Glomerular visceral epithelial cell (primary cell): ENCODE measurements at regions not wholly inside any gene's neighbourhood (a gene's known extent, or its start where the extent isn't known, plus 50 kb on each side); places are given as distances from the start of the nearest gene placed in this dataset.
"Not testable (repeated sequence)": the region's sequence is repeated elsewhere in the genome, so short reads cannot be mapped to it uniquely, and the experiment has no call there.

Experiments used
- DNase-seq: peaks from one replicate; pipeline ENCODE4 v3.0.0-alpha.2; 2016; ENCODE audit errors: extremely low spot score

DNA sequence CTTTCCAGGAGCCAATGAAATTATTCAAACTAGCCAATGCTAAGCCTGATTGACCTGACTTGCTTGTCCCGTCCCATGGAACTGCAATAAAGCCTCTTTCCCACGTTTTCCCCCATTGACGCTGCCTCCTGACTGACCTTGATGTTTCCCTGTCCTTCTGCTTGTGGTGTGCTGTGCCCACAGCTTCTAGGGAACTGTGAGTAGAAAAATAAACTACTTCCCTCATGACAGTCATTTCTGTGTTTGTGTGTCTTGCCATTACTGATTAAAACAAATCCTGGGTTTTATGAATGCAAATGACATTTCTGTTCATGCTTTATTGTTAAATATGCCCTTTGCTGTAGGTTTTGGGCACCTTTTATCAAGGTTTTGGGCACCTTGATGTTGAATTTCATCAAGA, 91.3 kb upstream of the ABI1 start:
- DNase-seq, result no peak

DNA sequence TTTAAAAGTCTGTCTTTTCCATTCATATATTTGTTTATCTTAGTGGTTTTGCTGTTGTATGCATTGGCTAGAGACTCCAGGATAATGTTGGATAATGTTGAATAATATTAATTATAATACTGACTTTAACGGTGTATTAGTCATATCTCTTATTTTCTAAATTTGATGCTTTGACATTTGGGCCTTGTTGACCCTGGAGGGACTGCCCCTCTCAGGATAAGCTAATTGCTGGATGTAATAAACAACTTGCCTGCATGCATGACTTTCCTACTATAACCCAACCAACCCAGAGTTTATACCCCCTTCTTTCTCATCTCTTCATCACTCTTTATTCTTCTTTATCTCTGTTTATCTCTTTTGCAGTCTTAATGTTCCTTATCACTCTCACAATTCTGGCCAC, 90.9 kb upstream of the ABI1 start:
- no peak for DNase-seq

DNA sequence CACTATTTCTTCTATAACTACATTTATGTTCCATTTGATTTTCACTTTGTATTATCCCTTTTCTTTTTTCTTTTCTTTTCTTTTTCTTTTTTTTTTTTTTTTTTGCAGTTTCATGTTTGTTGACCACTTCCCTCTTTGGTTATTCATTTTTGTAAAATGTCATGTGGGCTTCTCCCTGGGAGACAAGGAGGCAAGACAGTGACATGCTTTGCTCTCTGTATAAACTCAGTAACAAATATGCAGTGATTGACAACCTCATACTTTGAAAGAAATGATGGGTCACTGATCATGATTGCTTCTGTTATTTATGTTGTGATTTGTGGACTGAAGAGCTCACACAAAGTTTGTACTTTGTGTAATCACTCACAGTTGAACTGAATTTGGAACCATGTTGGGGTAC, 90.2 kb upstream of the ABI1 start:
- no peak for DNase-seq

DNA sequence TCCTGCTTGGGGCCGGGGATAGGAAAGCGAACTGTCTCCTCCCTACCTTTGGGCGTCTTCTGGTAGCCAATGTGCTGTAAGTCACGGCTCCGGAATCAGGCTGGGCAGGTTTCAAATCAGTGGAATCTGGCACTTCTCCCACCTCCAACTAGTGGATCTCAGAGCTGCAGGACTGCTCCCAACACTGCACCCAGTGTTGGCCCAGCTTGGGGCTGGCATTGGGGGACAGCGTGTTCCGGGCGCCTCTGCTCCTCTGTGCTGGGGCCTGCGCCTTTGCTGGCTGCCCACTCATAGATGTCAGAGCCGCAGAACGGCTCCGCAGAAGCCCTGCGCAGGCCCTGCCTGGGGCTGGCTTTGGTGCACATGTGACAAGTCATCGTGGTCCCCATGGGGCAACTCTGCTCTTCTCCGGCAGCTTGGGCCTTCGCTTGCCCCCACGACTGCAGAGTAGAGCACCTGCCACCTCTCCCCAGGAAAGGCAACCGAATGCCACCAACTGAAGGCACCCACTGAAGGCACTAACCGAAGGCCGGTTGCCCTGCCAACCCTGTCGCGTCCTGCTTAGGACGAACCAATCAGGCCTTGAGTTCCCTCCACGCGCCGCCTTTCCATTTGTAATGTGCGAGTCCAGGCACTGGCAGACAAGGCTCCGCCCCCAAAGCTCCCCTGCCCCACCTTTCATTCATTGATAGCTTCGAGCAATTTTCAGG, 85.5 kb upstream of the ABI1 start:
- no peak for DNase-seq

DNA sequence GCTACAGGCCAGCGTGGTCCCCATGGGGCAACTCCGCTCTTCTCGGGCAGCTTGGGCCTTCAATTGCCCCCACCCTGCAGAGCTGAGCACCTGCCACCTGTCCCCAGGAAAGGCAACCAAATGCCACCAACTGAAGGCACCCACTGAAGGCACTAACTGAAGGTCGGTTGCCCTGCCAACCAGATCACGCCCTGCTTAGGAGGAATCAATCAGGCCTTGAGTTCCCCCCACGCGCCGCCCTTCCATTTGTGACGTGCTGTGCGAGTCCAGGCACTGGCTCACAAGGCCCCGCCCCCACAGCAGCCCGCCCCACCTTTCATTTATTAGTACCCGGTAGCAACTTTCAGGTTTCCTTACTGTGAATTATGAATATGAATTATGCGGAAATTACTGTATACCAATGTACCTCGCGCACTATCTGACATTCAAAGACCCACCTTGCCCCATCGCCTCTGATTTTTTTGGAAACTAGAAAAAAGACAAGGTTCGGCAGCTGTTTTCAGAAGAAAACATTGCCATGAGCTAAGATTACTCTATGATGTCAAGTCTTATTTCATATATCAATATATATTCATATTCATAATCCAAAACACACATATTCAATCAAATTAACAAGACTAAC, 83.6 kb upstream of the ABI1 start:
- DNase-seq, result no peak

DNA sequence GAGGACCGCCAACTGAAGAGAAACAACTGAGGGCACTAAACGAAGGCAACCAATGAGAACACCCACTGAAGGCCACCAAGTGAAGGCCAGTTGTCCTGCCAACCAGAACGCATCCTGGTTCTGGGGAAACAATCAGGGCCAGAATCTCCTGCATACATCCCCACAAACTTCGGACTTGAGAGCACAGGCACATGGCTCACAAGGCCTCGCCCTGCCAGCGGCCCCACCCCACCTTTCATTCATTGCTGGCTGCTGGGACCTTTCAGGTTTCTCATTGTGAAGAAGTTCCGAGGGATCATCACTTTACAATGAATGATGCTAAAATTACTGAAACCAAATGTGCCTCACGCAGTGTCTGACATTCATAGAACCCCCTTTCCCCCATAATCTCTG, 79.2 kb upstream of the ABI1 start:
- no peak for DNase-seq

DNA sequence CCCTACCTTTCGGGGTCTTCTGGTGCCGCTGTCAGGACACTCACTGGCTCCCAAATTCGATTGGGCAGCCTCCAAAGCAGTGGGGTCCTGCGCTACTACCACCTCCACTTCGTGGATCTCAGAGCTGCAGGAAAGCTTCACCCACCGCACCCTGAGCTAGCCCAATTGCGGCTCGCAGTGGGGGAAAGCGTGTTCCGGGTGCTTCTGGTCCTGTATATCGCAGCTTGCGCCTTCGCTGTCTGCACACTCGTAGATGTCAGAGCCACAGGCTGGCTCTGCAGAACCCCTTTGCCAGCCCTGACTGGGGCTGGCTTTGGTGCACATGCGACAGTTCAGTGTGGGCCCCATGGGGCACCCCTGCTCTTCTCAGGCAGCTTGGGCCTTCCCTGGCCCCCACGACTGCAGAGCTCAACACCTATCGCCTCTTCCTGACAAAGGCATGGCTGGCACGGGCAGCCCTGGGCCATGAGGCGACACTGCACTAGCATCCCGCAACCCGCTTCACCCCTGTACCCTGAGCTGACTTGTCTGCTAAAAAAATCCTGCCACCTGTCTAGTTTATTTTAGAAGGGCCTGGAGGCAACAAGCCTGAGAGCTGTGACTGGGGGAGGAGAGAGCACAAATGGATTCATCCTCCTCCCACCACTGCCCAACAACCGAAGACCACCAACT, 78.7 kb upstream of the ABI1 start:
- DNase-seq, result no peak

DNA sequence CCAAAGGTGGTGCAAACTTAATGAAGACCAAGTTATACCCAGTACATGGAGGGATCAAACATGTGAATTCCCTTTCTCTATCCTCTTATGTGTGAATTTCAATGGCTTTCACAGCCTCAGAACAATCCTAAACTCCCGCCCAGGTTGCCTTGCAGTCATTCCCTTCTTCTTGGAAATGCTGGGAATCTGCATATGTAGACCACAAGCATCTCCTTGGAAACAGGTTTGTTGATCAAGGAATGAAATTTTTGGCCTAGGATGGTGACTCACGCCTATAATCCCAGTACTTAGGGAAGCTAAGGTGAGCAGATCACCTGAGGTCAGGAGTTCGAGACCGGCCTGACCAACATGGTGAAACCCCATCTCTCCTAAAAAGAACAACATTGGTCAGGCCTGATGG, 77.8 kb upstream of the ABI1 start:
- no peak for DNase-seq

DNA sequence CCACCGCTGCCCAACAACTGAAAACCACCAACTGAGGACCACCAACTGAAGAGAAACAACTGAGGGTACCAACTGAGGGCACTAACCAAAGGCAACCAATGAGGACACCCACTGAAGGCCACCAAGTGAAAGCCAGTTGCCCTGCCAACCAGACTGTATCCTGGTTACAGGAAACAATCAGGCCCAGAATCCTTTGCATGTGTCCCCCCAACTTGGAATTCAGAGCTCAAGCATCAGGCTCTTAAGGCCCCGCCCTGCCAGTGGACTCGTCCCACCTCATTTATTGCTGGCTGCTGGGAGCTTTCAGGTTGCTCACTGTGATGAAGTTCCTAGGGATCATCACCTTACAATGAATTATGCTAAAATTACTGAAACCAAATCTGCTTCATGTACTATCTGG, 76.6 kb upstream of the ABI1 start:
- DNase-seq, result no peak

DNA sequence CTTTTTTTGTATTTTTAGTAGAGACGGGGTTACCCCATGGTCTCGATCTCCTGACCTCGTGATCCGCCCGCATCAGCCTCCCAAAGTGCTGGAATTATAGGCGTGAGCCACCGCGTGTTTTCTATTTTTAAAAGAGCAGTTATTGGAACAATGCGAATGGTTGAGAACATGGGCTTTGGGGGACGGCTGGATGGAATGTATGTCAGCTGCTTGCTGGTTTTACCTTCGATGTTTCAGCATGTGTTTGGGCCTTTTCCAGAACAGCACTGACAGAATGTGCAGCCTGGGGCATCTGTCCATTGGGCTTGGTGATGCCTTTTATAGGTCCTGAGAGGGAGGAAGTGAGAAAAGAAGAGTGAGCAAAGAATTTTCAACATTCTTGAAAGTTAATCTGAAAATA, 73.4 kb upstream of the ABI1 start:
- DNase-seq, result not testable (repeated sequence)

DNA sequence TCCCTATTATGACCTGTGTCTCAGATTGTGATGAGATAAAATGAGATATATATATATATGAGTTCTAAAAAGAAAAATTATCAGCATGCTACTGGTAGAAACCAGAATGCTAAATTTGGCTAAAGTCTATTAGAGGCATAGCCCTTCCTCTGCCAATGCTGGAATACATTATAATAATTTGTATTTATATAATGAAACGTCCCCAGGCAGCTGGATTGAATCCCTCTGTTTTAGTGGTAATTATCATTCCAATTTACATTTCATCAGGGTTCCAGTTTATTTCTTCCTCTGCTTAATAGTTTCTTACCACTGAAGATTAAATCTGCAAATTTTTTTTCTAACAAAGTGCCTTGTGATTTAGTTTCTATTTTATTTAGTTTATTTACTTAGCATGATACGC, 71.8 kb upstream of the ABI1 start:
- DNase-seq, result no peak

DNA sequence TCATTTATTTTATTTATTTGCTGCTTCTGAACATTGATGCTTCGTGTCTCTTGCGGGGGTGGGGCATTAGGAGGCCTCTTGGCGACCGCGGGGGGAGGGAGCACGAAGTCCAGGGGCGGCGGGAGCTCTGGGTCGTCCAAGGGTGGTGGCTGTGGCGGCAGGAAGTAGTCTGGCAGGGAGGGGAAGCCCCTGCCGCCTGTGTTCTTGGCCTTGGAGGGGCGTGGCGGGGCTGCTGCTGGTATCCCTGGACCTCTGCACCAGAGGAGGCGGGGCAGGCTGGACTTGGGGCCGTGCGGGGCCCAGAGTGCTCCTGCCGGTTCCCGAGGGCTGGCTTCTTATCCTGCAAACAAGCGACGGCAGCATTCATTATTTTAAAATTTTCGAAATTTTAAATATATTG, 70.5 kb upstream of the ABI1 start:
- no peak for DNase-seq

DNA sequence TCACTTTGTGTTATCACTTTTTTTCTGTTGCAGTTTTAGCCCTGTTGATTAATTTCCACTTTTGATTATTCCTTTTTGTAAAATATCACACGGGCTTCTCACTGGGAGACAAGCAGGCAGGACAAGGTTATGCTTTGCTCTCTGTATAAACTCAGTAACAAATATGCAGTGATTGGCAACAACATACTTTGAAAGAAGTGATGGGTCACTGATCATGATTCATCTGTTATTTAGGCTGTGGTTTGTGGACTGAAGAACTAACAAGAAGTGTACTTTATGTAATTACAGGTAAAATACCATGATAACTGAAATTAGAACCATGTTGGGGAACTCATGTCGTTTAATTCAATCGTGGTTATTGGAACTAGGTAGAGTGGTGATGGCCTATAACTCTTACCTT, 62.1 kb upstream of the ABI1 start:
- peak; percentile 15 for DNase-seq

DNA sequence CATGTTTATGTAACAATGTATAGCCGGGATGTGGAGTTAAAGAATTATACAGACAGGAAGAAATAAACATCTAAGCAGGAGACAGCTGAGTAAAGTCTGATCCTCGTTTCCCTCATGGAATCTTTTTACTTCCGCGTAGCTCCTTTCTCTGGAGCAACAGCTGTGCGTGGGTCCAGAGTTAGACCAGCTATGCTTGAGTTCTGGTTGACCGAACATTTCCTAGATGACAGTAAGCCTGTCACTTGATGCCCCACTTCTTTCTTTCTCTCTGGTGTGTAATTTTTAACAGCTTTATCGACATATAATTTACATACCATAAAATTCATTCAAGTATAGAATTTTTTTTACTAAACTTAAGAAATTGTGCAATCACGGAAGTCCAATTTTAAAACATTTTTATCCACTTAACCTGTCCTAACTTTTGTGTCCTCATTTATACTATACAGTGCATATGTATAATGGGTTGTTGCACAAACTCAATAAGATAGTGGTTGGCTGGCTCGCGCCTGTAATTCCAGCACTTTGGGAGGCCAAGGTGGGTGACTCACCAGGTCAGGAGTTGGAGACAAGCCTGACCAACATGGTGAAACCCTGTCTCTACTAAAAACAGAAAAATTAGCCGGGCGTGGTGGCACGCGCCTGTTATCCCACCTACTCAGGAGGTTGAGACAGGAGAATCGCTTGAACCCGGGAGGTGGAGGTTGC, 58.5 kb upstream of the ABI1 start:
- peak; percentile 82 for DNase-seq

DNA sequence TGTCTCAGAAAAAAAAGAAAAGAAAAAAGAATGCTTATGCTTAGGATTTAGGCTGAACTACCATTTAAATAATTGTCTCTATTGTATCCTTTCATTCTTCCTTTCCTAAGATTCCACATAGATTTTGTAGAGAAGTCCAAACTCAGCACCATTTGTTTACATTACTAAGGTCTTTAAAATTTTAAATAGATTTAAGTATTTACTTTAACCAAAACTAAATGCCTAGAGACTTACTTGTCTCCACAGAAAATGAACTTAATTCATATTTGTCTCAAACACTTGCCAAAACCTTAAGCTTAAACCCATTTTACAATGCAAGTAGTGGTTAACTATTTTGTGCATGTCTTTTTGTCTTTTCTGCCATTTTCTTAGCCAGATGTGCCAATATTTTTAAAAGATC, 54.1 kb upstream of the ABI1 start:
- no peak for DNase-seq

DNA sequence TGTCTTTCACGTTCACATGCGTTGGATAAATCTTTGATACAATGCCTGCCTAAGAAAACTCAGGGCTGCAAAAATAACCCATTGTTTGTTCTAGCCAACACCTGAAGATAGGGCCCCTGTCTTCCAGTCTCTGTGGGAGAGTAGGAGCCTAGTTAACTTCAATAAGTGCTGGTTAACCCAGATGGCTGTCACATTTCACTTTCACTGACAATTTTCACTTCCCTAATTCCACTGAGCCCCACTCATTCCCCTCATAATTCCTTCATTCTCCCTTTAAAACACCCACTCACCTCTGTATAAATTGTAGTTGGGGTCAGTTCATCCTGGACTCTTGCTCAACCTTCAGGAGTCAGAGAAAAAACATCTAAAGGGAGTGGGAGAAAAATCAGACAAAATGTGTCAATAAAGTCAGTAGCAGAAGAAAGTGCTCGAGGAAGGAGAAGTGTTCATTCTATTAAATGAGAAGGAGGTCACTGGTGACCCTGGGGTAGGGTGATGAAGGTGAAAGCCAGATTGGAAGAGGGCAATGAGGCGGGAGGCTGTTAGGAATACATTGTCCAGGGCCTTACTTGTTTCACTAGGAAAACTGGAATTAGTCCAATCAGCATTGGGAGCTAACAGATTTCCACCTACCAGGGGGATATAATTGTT, 51.2 kb upstream of the ABI1 start:
- DNase-seq, result no peak
